Endodermal cell (in vitro differentiated cells): ENCODE measurements at regions not wholly inside any gene's neighbourhood (a gene's known extent, or its start where the extent isn't known, plus 50 kb on each side); places are given as distances from the start of the nearest gene placed in this dataset.

Experiments used
- DNase-seq: peaks from one replicate; pipeline ENCODE4 v3.0.0-alpha.2; 2017
- H3K27ac ChIP-seq: 2 replicates; pipeline ENCODE4 v1.5.1; 2013; ENCODE audit warnings: mild to moderate bottlenecking, low read depth, low read length, moderate library complexity
- H3K27me3 ChIP-seq: 2 replicates; pipeline ENCODE4 v1.6.1; 2013; ENCODE audit warnings: mild to moderate bottlenecking, low read length, moderate library complexity; ENCODE audit not compliant: insufficient read depth, control insufficient read depth, poor library complexity, severe bottlenecking
- H3K36me3 ChIP-seq: 2 replicates; pipeline ENCODE4 v1.7.0; 2013; ENCODE audit warnings: mild to moderate bottlenecking, low read length, moderate library complexity; ENCODE audit not compliant: control insufficient read depth, insufficient read depth
- H3K4me1 ChIP-seq: one replicate; pipeline ENCODE4 v1.7.0; 2013; ENCODE audit warnings: low read length; ENCODE audit not compliant: control insufficient read depth, insufficient read depth
- H3K4me3 ChIP-seq: 2 replicates; pipeline ENCODE4 v1.5.1; 2013; ENCODE audit warnings: mild to moderate bottlenecking, low read length, moderate library complexity
- H3K9ac ChIP-seq: 2 replicates; pipeline ENCODE4 v1.6.1; 2013; ENCODE audit warnings: mild to moderate bottlenecking, low read length, moderate library complexity; ENCODE audit not compliant: poor library complexity, severe bottlenecking; ENCODE audit errors: extremely low read depth
- H3K9me3 ChIP-seq: 2 replicates; pipeline ENCODE4 v1.6.1; 2013; ENCODE audit warnings: mild to moderate bottlenecking, low read length, moderate library complexity; ENCODE audit not compliant: control insufficient read depth
- H3K27ac Mint-ChIP-seq: 2 replicates; pipeline ENCODE4 v1.8.0; 2020; ENCODE audit warnings: mixed read lengths
- H3K27me3 Mint-ChIP-seq: 2 replicates; pipeline ENCODE4 v1.8.0; 2021; ENCODE audit warnings: mild to moderate bottlenecking, mixed read lengths; ENCODE audit not compliant: insufficient read depth
- H3K36me3 Mint-ChIP-seq: 2 replicates; pipeline ENCODE4 v1.8.0; 2020; ENCODE audit warnings: low read depth, mixed read lengths
- H3K4me1 Mint-ChIP-seq: 2 replicates; pipeline ENCODE4 v1.8.0; 2020; ENCODE audit warnings: mixed read lengths
- H3K4me3 Mint-ChIP-seq: 2 replicates; pipeline ENCODE4 v1.8.0; 2020; ENCODE audit warnings: mild to moderate bottlenecking, moderate library complexity, mixed read lengths
- H3K9me3 Mint-ChIP-seq: 2 replicates; pipeline ENCODE4 v1.8.0; 2020; ENCODE audit warnings: mild to moderate bottlenecking, mixed read lengths
- CTCF ChIP-seq: fragments of 200-600 bp; sonication (generic); conservative IDR thresholded peaks from 2 replicates; pipeline ENCODE4 v1.5.0; 2021; ENCODE audit warnings: antibody characterized with exemption, mild to moderate bottlenecking
- WGBS, 2 experiments: methylation state at CpG; one replicate each; pipeline versions ENCODE4 v1.1.5 to v1.1.7; 2013; ENCODE audit warnings: missing lambda C conversion rate in 2 of 2, mixed read lengths in 1 of 2; ENCODE audit not compliant: insufficient coverage in 1 of 2, insufficient read length in 1 of 2; 5-methylcytosine and 5-hydroxymethylcytosine counted together

GRCh38 chr10:29146311-29147100 is 142.4 kb upstream of the LYZL1 start:
- peaks cover 33% of the 10 kb centered on the region for H3K4me1 Mint-ChIP-seq
- no peak overlapping the region for H3K27ac Mint-ChIP-seq
- 88 to 100% methylated on average over 1 to 3 of the region's 3 CpGs for WGBS, 2 experiments

GRCh38 chr10:29150010-29150409 is 138.9 kb upstream of the LYZL1 start:
- H3K4me3 ChIP-seq: no peak overlapping the region
- Mint-ChIP-seq H3K36me3 (no peaks in the 10 kb centered on the region), H3K27ac (no peak overlapping the region), H3K4me1 (peaks cover 7% of the 10 kb centered on the region), H3K9me3 (no peaks in the 10 kb centered on the region), H3K4me3 (no peak overlapping the region), H3K27me3 (no peaks in the 10 kb centered on the region)
- H3K9me3 ChIP-seq: no peaks in the 10 kb centered on the region
- H3K36me3 ChIP-seq: no peaks in the 10 kb centered on the region
- no peak overlapping the region for H3K27ac ChIP-seq
- H3K27me3 ChIP-seq: no peaks in the 10 kb centered on the region
- TF ChIP-seq CTCF: no peak
- no peaks in the 10 kb centered on the region for H3K4me1 ChIP-seq
- 89 to 100% methylated on average over 2 to 5 of the region's 5 CpGs for WGBS, 2 experiments
- H3K9ac ChIP-seq: no peak overlapping the region
- no peak for DNase-seq

More at GRCh38 chr10:29146311-29147100, 142.4 kb upstream of the LYZL1 start:
- no peak overlapping the region for H3K9ac ChIP-seq
- no peaks in the 10 kb centered on the region for H3K27me3 Mint-ChIP-seq
- H3K4me3 ChIP-seq: no peak overlapping the region
- H3K27ac ChIP-seq: no peak overlapping the region
- no peak for DNase-seq
- no peaks in the 10 kb centered on the region for H3K36me3 Mint-ChIP-seq
- no peaks in the 10 kb centered on the region for H3K27me3 ChIP-seq
- H3K4me3 Mint-ChIP-seq: no peak overlapping the region
- peaks cover under 1% of the 10 kb centered on the region for H3K4me1 ChIP-seq
- no peaks in the 10 kb centered on the region for H3K9me3 ChIP-seq
- H3K9me3 Mint-ChIP-seq: no peaks in the 10 kb centered on the region
- H3K36me3 ChIP-seq: no peaks in the 10 kb centered on the region
- no peak for TF ChIP-seq CTCF

DNA sequence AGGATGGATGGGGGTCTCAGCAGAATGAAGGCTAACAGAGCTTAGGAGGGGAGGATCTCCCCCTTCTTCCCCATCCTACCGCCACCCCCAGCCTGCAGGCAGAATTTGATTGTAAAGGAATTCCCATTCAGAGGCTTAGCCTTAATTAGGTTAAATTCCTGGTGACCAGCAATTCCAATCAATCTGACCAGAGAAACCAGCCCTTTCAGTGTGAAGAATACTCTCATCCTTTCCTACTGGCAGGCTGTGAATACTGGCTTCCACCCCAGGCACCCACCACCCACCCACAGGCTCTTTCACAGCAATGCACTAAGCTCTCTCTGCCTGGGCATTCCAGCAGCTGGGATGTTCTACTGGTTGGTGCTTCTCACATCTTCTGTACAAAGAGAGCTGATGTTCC is 137.9 kb upstream of the LYZL1 start:
- peaks cover 11% of the 10 kb centered on the region for H3K4me1 Mint-ChIP-seq
- Histone ChIP-seq H3K36me3 (no peaks in the 10 kb centered on the region), H3K9ac (no peak overlapping the region), H3K27ac (no peak overlapping the region), H3K4me1 (no peaks in the 10 kb centered on the region), H3K9me3 (no peaks in the 10 kb centered on the region), H3K27me3 (no peaks in the 10 kb centered on the region), H3K4me3 (no peak overlapping the region)
- no peaks in the 10 kb centered on the region for H3K36me3 Mint-ChIP-seq
- no peak for TF ChIP-seq CTCF
- no peak for DNase-seq
- WGBS, 2 experiments: 75% methylated on average over 1 of the region's 1 CpG; no CpG with 5 or more reads in 1 of the 2 experiments
- no peak overlapping the region for H3K4me3 Mint-ChIP-seq
- no peaks in the 10 kb centered on the region for H3K9me3 Mint-ChIP-seq
- H3K27ac Mint-ChIP-seq: no peak overlapping the region
- no peaks in the 10 kb centered on the region for H3K27me3 Mint-ChIP-seq
